LNCAP (cell line): ENCODE measurements at regions not wholly inside any gene's neighbourhood (a gene's known extent, or its start where the extent isn't known, plus 50 kb on each side); places are given as distances from the start of the nearest gene placed in this dataset.

Experiments
- CTCF ChIP-seq: fragments of 450-650 bp; IDR thresholded peaks from 2 replicates; pipeline ENCODE4 v1.5.1; 2017; ENCODE audit warnings: mild to moderate bottlenecking

- no peak for TF ChIP-seq CTCF
These were observed 372.0 kb downstream of the ETS1 start for GRCh38 chr11:128215238-128215882.

GRCh38 chr11:128214263-128214662, 373.1 kb downstream of the ETS1 start:
- no peak for TF ChIP-seq CTCF

GRCh38 chr11:128213461-128213860, 373.9 kb downstream of the ETS1 start:
- TF ChIP-seq CTCF: no peak

- TF ChIP-seq CTCF: no peak
These were observed 375.0 kb downstream of the ETS1 start for GRCh38 chr11:128212324-128212723.

- no peak for TF ChIP-seq CTCF
These were observed 377.0 kb downstream of the ETS1 start for GRCh38 chr11:128210148-128210940.

- no peak for TF ChIP-seq CTCF
These were observed 378.3 kb downstream of the ETS1 start for GRCh38 chr11:128209138-128209435.

GRCh38 chr11:128208329-128209137, 378.8 kb downstream of the ETS1 start:
- no peak for TF ChIP-seq CTCF
